ENCODE measurements at regions not wholly inside any gene's neighbourhood (a gene's known extent, or its start where the extent isn't known, plus 50 kb on each side); places are given as distances from the start of the nearest gene placed in this dataset.

DNA sequence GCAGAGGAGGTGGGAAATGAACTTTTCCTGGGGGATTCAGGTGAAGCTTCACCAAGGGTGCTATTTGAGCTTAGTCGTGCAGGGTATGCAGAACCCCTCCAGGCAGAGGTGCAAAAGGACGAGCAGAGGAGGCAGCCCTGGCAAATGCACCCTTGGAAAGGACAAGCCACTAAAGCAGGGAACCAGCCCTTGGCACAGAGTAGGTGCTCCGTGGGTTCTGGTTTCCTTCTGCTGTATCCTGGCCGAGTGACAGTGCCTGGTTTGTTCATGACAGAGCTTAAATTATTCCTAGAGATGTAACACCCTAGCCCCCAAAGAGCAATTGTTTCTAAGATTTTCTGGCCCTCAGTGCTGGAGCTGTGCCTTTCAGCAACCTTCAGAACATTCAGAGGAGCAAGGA is 73.4 kb upstream of the SYT6 start:
- H3K4me1 ChIP-seq (ENCODE audit: insufficient read depth, low read length) = no peaks in the 10 kb centered on the region
- peaks cover 3% of the 10 kb centered on the region for H3K27me3 ChIP-seq (ENCODE audit: insufficient read depth, low read length)
- H2AFZ ChIP-seq (ENCODE audit: low read depth, low read length) = no peak overlapping the region

DNA sequence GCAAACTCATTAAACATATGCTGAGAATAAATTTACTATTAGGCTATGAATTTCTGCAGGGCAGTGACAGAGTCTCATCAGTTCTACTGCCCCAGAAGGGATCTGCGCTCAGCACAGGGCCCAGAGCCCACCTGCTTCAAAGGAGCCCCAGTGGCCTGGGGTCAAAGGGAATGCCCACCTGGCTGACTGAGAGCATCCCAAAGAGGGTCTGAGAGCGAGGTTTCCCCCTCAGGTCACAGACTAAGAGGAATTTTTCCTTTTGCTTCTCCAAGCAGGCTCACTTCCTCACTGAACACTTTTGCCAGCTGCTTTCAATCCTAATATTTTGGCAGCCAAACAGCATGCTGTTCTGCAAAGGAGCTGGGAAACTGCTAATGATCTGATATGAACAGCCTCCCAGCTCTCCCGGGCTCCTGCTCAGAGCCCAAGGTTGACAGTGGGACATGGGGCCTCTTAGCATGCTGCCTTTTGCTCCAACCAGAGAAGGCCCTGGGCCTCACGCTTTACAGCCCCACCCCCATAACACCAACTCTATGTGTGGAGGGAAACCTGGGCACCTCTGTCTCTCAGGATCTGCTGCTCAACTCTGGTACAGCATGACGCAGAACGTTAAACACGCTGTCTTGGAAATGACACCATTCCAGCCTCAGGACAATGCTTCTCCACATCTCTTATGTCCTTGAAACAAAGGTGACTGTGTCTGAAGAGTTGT is 70.7 kb upstream of the SYT6 start:
- peaks cover 3% of the 10 kb centered on the region for H3K27me3 ChIP-seq (ENCODE audit: insufficient read depth, low read length)
- H3K4me1 ChIP-seq (ENCODE audit: insufficient read depth, low read length) = no peaks in the 10 kb centered on the region
- no peaks in the 10 kb centered on the region for H3K9me3 ChIP-seq (ENCODE audit: low read length)
- H2AFZ ChIP-seq (ENCODE audit: low read depth, low read length) = no peak overlapping the region
- H3K4me3 ChIP-seq (ENCODE audit: low read length) = no peak overlapping the region
- no peaks in the 10 kb centered on the region for H3K36me3 ChIP-seq (ENCODE audit: insufficient read depth, low read length)

More for the DNA sequence above, 73.4 kb upstream of the SYT6 start:
- Histone ChIP-seq H3K9me3 (ENCODE audit: low read length) (no peaks in the 10 kb centered on the region), H3K36me3 (ENCODE audit: insufficient read depth, low read length) (no peaks in the 10 kb centered on the region), H3K4me3 (ENCODE audit: low read length) (no peak overlapping the region)

DNA sequence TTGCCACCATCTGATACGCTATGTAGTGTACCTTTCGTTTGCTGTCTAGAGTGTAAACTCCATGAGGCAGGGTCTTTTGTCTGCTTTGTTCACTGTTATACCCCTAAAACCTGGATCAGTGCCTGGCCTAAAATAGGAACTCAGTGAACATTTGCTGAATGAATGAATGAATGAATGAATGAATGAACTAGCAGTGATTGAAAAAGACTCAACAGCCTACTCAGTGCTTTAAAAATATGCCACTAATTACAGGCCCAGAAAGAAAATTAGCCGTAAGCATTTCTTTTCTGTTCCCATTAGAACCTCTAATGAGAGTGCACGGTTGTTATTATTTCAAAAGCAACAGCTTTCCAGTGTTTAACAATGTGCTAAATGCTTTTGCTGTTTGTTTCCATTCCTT is 69.3 kb upstream of the SYT6 start:
- Histone ChIP-seq H3K9me3 (ENCODE audit: low read length) (no peaks in the 10 kb centered on the region), H3K27me3 (ENCODE audit: insufficient read depth, low read length) (peaks cover 3% of the 10 kb centered on the region), H3K4me3 (ENCODE audit: low read length) (no peak overlapping the region), H3K36me3 (ENCODE audit: insufficient read depth, low read length) (no peaks in the 10 kb centered on the region), H3K4me1 (ENCODE audit: insufficient read depth, low read length) (no peaks in the 10 kb centered on the region), H2AFZ (ENCODE audit: low read depth, low read length) (no peak overlapping the region)

DNA sequence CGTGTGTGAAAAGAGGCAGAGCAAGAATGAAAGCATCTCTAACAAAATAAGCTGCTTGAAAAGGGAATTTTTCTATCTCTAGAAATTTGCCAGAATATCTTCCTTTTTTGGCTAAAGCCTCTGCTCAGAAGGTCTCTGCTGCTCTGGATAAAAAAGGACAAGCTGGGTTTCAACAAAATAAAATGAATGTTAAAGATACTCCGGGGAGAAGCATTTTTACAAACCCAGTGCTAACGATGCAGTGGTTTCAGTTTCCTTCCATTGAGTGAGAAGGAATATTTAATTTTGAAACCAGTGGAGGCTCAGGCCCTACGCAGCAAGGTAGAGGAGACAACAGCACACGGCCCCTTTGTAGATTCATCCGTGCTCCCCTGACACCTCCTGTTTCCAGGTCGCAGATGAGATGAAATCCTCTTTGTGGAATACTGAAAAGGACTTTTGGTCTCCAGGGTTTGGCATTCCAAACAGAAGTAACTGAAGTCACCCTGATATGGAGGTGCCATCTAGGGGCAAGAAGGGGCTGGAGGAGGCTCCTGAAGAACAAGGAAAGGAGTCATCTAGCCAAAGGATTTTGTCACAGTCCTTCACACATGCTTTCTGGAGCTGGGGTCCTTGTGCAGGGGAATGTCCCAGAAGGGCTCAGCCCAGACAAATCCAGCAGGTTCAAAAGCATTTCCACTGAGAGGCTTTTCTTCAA is 65.7 kb upstream of the SYT6 start:
- Histone ChIP-seq H3K4me1 (ENCODE audit: insufficient read depth, low read length) (no peaks in the 10 kb centered on the region), H3K4me3 (ENCODE audit: low read length) (no peak overlapping the region), H3K9me3 (ENCODE audit: low read length) (no peaks in the 10 kb centered on the region), H2AFZ (ENCODE audit: low read depth, low read length) (no peak overlapping the region), H3K36me3 (ENCODE audit: insufficient read depth, low read length) (no peaks in the 10 kb centered on the region), H3K27me3 (ENCODE audit: insufficient read depth, low read length) (no peaks in the 10 kb centered on the region)

DNA sequence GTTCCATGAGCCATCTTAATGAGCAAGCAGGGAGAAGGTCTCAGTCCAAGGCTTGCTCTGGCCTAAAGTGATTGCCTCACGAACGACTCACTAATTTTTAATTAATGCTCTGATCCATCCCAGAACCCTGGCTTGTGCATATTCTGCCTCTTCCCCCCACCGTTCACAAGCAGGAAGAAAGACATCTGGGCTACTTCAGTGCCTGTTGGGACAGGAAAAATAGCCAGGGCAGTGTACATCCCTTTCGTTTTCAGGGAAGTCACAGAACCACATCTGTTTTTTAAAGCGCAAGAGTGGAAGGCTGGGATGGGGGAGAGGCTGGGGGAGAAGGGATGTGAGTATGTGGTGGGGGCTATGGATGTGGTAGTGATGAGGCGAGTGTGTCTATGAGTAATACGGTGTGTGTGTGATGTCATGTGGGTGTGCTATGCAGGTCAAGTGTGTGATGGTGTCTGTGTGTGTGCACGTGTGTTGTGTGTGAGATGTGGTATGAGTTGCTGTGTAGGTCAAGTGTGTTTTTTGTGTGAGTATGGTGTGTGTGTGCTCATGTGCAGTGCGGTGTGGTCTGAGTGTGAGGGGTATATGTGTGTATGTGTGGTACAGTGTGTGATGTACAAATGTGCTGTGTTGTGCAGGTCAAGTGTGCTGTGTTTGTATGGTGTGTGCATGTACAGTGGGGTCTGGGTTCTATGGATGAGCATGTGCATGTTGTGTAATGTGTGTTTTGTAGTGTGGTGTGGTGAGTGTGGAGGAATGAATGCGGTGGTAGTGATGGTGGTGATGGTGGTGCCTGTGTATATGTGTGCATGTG is 64.9 kb upstream of the SYT6 start:
- no peak overlapping the region for H3K4me3 ChIP-seq (ENCODE audit: low read length)
- no peak overlapping the region for H2AFZ ChIP-seq (ENCODE audit: low read depth, low read length)
- H3K4me1 ChIP-seq (ENCODE audit: insufficient read depth, low read length) = no peaks in the 10 kb centered on the region
- no peaks in the 10 kb centered on the region for H3K9me3 ChIP-seq (ENCODE audit: low read length)
- no peaks in the 10 kb centered on the region for H3K36me3 ChIP-seq (ENCODE audit: insufficient read depth, low read length)
- H3K27me3 ChIP-seq (ENCODE audit: insufficient read depth, low read length) = no peaks in the 10 kb centered on the region

DNA sequence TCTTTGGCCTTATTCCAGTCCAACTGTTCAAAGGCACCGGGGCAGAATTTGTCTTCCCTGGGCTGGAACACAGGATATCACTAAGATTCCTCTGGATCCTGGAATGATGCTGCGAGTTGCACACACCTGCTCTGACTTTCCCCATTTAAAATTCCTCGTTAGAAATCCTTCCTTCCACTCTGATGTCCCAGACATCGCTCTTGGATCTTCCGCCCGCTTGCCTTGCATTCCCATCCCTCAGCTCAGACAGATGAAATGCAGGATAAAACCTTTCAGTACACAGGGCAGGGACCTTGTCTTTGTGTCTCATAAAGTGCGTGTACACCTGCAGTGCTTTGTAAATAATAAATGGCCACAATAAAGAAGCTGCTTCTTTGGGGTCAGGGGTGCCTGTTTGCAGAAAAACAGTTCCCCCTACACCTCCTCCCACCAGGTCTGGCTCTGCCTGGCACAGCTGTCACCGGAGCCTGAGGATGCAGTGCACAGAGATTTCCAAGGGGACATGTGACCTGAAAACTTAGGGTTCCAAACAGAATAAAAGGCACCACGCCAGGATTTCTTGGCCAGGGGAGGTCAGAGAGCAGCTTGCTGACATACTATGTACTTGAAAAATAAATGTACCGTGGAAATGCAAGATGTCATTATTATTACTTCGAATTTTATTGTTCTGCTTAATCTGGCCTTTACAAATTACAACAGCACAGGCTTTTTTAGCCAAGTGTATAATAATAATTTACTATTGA is 62.9 kb upstream of the SYT6 start:
- Histone ChIP-seq H3K27me3 (ENCODE audit: insufficient read depth, low read length) (peaks cover 3% of the 10 kb centered on the region), H3K4me1 (ENCODE audit: insufficient read depth, low read length) (no peaks in the 10 kb centered on the region)

DNA sequence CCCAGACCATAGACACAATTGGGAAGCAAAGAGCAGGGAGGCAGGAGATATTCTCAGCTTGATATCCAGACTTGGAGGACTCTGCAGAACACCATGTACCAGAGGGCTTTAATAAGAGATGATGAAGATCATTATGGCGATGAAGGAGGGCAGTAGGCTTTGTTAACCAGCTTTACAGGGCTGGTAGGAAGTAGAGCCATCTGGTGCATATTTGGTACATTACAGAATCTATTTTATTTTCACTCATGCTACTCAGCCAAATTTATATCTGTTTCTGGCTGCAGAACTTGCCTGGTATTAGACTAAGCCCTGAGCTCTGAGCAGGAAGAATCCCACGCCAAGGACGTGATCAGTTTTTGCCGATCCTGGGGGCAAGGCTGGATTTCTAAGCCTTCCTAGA is 61.8 kb upstream of the SYT6 start:
- no peak overlapping the region for H2AFZ ChIP-seq (ENCODE audit: low read depth, low read length)
- no peaks in the 10 kb centered on the region for H3K4me1 ChIP-seq (ENCODE audit: insufficient read depth, low read length)
- no peaks in the 10 kb centered on the region for H3K36me3 ChIP-seq (ENCODE audit: insufficient read depth, low read length)
- H3K27me3 ChIP-seq (ENCODE audit: insufficient read depth, low read length) = peaks cover 3% of the 10 kb centered on the region
- H3K9me3 ChIP-seq (ENCODE audit: low read length) = no peaks in the 10 kb centered on the region
- H3K4me3 ChIP-seq (ENCODE audit: low read length) = no peak overlapping the region

More for the DNA sequence above, 62.9 kb upstream of the SYT6 start:
- no peak overlapping the region for H3K4me3 ChIP-seq (ENCODE audit: low read length)
- no peak overlapping the region for H2AFZ ChIP-seq (ENCODE audit: low read depth, low read length)
- H3K9me3 ChIP-seq (ENCODE audit: low read length) = no peaks in the 10 kb centered on the region
- H3K36me3 ChIP-seq (ENCODE audit: insufficient read depth, low read length) = no peaks in the 10 kb centered on the region

DNA sequence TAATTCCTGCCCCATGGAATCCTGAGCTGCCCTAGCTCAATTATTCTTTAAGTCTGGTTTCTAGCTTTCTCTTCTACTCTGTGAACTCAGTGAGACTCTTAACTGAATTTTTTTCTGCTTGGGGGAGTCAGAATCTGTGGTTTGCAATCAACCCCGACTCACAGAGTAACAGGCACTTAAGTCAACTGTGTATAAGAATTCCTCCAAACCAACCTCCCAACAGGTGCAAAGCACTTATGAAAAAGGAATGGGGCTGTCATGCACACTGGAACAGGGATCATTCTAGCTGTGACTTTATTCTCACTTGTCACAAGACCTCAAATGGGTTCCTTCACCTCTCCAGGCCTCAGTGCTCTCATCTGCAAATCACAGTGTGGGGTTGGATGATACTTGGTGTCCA is 60.3 kb upstream of the SYT6 start:
- Histone ChIP-seq H3K9me3 (ENCODE audit: low read length) (no peaks in the 10 kb centered on the region), H3K4me3 (ENCODE audit: low read length) (no peak overlapping the region), H3K4me1 (ENCODE audit: insufficient read depth, low read length) (no peaks in the 10 kb centered on the region), H3K27me3 (ENCODE audit: insufficient read depth, low read length) (peaks cover 3% of the 10 kb centered on the region), H3K36me3 (ENCODE audit: insufficient read depth, low read length) (no peaks in the 10 kb centered on the region), H2AFZ (ENCODE audit: low read depth, low read length) (no peak overlapping the region)

DNA sequence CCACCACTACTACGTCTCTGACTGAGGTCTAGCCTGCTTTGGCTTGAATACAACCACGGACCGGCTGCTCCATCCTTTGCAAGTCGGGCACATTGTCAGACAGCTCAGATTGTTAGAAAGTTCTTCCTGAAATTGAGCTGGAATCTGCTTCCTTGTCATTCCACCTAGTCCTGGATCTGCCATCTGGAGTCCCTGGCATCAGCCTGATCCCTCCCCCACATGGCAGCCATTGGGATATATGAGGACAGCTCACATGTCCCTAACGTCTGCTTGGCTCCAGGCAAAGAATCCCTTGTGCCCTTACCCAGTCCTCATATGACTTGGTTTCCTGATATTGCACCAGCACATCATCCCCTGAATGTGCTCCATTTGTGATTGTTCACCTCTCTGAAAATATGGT is 56.3 kb upstream of the SYT6 start:
- no peak overlapping the region for H3K4me3 ChIP-seq (ENCODE audit: low read length)
- H3K4me1 ChIP-seq (ENCODE audit: insufficient read depth, low read length) = no peaks in the 10 kb centered on the region
- no peaks in the 10 kb centered on the region for H3K9me3 ChIP-seq (ENCODE audit: low read length)
- no peak overlapping the region for H2AFZ ChIP-seq (ENCODE audit: low read depth, low read length)
- peaks cover 3% of the 10 kb centered on the region for H3K27me3 ChIP-seq (ENCODE audit: insufficient read depth, low read length)
- H3K36me3 ChIP-seq (ENCODE audit: insufficient read depth, low read length) = no peaks in the 10 kb centered on the region

DNA sequence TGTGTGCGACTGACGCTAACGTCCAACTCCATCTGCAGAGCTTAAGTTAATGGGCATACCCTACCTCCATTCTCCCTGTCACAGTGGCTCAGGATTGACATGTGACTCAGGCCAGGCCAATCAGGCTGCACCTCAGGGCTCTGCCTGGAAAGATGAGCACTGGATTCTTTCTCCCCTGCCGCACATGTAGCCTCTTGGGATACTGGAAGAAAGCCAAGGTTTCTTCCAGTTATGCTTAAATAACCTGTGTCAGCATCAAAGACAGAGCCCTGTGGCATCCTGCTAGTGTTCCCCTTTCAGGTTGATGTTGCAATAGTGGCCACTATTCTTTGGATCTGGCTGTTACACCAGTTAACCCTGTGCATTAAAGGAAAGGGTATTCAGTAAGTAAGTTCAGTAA is 55.0 kb upstream of the SYT6 start:
- no peak overlapping the region for H2AFZ ChIP-seq (ENCODE audit: low read depth, low read length)
- H3K4me1 ChIP-seq (ENCODE audit: insufficient read depth, low read length) = no peaks in the 10 kb centered on the region
- H3K4me3 ChIP-seq (ENCODE audit: low read length) = no peak overlapping the region
- H3K27me3 ChIP-seq (ENCODE audit: insufficient read depth, low read length) = peaks cover 3% of the 10 kb centered on the region
- no peaks in the 10 kb centered on the region for H3K36me3 ChIP-seq (ENCODE audit: insufficient read depth, low read length)
- H3K9me3 ChIP-seq (ENCODE audit: low read length) = no peaks in the 10 kb centered on the region

DNA sequence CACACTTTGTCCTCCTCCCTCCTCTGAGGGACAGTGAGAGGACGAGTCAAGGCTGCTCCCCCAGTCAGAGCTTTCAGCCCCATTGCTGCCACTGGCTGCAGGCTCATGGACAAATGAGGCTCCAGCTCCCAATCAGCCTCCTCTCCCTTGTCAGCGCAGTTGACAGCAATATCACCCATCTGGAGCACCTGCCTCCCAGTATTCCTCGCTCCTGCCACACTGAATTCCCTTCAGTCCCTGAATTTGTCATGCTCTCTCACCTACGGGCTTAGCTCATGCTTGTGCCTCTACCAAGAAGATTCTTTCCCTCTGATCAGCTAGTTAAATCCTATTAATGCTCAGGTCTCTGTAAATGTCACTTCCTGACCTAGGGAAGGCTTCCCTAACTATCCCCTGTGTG is 54.4 kb upstream of the SYT6 start:
- Histone ChIP-seq H3K36me3 (ENCODE audit: insufficient read depth, low read length) (no peaks in the 10 kb centered on the region), H3K27me3 (ENCODE audit: insufficient read depth, low read length) (no peaks in the 10 kb centered on the region), H2AFZ (ENCODE audit: low read depth, low read length) (no peak overlapping the region), H3K4me3 (ENCODE audit: low read length) (no peak overlapping the region), H3K9me3 (ENCODE audit: low read length) (no peaks in the 10 kb centered on the region), H3K4me1 (ENCODE audit: insufficient read depth, low read length) (no peaks in the 10 kb centered on the region)

DNA sequence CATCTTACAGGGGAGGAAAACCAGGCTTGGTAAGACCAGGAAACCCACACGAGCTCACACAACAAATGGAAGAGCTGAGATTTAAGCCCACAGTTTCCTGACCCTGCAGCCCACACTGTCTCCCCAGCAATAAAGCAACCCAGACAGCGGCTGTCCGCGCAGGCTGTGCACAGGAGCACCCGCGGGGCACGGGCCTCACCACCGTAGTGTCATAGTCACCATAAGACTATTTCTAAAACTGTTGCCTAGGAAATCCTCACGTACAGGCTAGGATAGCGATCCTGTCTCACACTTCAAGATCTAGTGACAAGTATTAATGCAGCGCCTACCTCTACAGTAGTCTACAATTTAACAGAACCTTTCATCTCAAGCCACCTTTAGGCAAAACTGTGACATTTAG is 54.0 kb upstream of the SYT6 start:
- no peaks in the 10 kb centered on the region for H3K9me3 ChIP-seq (ENCODE audit: low read length)
- no peaks in the 10 kb centered on the region for H3K27me3 ChIP-seq (ENCODE audit: insufficient read depth, low read length)
- H2AFZ ChIP-seq (ENCODE audit: low read depth, low read length) = no peak overlapping the region
- no peaks in the 10 kb centered on the region for H3K36me3 ChIP-seq (ENCODE audit: insufficient read depth, low read length)
- no peak overlapping the region for H3K4me3 ChIP-seq (ENCODE audit: low read length)
- H3K4me1 ChIP-seq (ENCODE audit: insufficient read depth, low read length) = no peaks in the 10 kb centered on the region

DNA sequence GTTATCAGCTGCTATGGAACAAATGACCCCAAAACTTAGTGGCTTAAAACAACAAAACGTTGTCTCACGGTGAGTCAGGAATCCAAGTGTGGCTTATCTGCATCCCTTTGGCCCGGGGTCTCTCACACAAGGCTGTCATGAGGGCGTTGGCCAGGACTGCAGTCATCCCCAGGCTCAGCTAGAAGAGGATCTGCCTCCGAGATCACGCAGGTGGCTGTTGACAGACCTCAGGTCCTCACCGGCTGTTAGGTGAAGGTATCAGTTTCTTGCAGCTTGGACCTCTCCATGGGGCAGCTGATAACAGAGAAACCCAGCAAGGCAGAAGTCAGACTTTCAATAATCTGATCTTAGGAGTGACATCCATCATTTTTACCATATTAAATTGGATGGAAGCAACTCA is 52.7 kb upstream of the SYT6 start:
- Histone ChIP-seq H3K27me3 (ENCODE audit: insufficient read depth, low read length) (no peaks in the 10 kb centered on the region), H3K9me3 (ENCODE audit: low read length) (no peaks in the 10 kb centered on the region), H3K4me3 (ENCODE audit: low read length) (no peak overlapping the region)

More for the DNA sequence above, 52.7 kb upstream of the SYT6 start:
- H3K4me1 ChIP-seq (ENCODE audit: insufficient read depth, low read length) = no peaks in the 10 kb centered on the region
- H3K36me3 ChIP-seq (ENCODE audit: insufficient read depth, low read length) = no peaks in the 10 kb centered on the region
- no peak overlapping the region for H2AFZ ChIP-seq (ENCODE audit: low read depth, low read length)

Measured in neuron (in vitro differentiated cells).